ENCODE measurements at regions not wholly inside any gene's neighbourhood (a gene's known extent, or its start where the extent isn't known, plus 50 kb on each side); places are given as distances from the start of the nearest gene placed in this dataset.

GRCh38 chr14:59117754-59118528 is 70.5 kb upstream of the DAAM1 start:
- Histone ChIP-seq H3K4me3 (no peak overlapping the region), H3K27ac (no peak overlapping the region), H3K36me3 (no peaks in the 10 kb centered on the region), H3K9me3 (no peaks in the 10 kb centered on the region), H3K27me3 (no peaks in the 10 kb centered on the region), H3K4me1 (no peaks in the 10 kb centered on the region)
- no peak for ATAC-seq
- TF ChIP-seq, protein P1, sequence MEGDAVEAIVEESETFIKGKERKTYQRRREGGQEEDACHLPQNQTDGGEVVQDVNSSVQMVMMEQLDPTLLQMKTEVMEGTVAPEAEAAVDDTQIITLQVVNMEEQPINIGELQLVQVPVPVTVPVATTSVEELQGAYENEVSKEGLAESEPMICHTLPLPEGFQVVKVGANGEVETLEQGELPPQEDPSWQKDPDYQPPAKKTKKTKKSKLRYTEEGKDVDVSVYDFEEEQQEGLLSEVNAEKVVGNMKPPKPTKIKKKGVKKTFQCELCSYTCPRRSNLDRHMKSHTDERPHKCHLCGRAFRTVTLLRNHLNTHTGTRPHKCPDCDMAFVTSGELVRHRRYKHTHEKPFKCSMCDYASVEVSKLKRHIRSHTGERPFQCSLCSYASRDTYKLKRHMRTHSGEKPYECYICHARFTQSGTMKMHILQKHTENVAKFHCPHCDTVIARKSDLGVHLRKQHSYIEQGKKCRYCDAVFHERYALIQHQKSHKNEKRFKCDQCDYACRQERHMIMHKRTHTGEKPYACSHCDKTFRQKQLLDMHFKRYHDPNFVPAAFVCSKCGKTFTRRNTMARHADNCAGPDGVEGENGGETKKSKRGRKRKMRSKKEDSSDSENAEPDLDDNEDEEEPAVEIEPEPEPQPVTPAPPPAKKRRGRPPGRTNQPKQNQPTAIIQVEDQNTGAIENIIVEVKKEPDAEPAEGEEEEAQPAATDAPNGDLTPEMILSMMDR (IDR thresholded peaks at IDR 0.05 in 4 of 5, conservative IDR thresholded peaks at IDR 0.05 in 1 of 5): no peak
- TF ChIP-seq POLR2A (IDR thresholded peaks at IDR 0.05): no peak
- in situ Hi-C loops (cut with MboI; ENCODE audit: low sequenced_read_pairs in 4 of 4) (no loop called here), intact Hi-C loops (cut with DNase I; ENCODE audit: low total_unique reads) (no loop called here)
- DNase-seq: no peak

GRCh38 chr14:59120921-59121320 is 67.5 kb upstream of the DAAM1 start:
- no peaks in the 10 kb centered on the region for H3K36me3 ChIP-seq
- no peak overlapping the region for H3K4me3 ChIP-seq
- ATAC-seq (no peak), DNase-seq (no peak)
- intact Hi-C loops (cut with DNase I; ENCODE audit: low total_unique reads): loop anchor here (5.0 to 10.0 kb wide), 2 partner anchors 94 to 454 kb away; partner anchors contain the start of gene CCDC175
- no peaks in the 10 kb centered on the region for H3K4me1 ChIP-seq
- TF ChIP-seq POLR2A (IDR thresholded peaks at IDR 0.05): no peak
- H3K27me3 ChIP-seq: no peaks in the 10 kb centered on the region
- H3K27ac ChIP-seq: no peak overlapping the region
- H3K9me3 ChIP-seq: no peaks in the 10 kb centered on the region
- in situ Hi-C loops (cut with MboI; ENCODE audit: low sequenced_read_pairs in 4 of 4): loop anchor here in 2 of 4 donors (10.0 kb wide), 2 partner anchors 96 to 454 kb away; partner anchors contain the start of gene CCDC175 (in 1 of the 2)

GRCh38 chr14:59123531-59123930 is 64.9 kb upstream of the DAAM1 start:
- in situ Hi-C loops (cut with MboI; ENCODE audit: low sequenced_read_pairs in 4 of 4) (loop anchor here in 2 of 4 donors (10.0 kb wide), 2 partner anchors 99 to 451 kb away; partner anchors contain the start of gene CCDC175 (in 1 of the 2)), intact Hi-C loops (cut with DNase I; ENCODE audit: low total_unique reads) (loop anchor here (5.0 to 10.0 kb wide), 2 partner anchors 96 to 451 kb away; partner anchors contain the start of gene CCDC175)
- H3K4me1 ChIP-seq: no peaks in the 10 kb centered on the region
- DNase-seq (no peak), ATAC-seq (no peak)
- H3K27me3 ChIP-seq: no peaks in the 10 kb centered on the region
- TF ChIP-seq POLR2A (IDR thresholded peaks at IDR 0.05): no peak
- TF ChIP-seq, protein P1 (IDR thresholded peaks at IDR 0.05 in 4 of 5, conservative IDR thresholded peaks at IDR 0.05 in 1 of 5): no peak
- no peak overlapping the region for H3K4me3 ChIP-seq
- no peaks in the 10 kb centered on the region for H3K36me3 ChIP-seq
- H3K27ac ChIP-seq: no peak overlapping the region
- no peaks in the 10 kb centered on the region for H3K9me3 ChIP-seq

DNA sequence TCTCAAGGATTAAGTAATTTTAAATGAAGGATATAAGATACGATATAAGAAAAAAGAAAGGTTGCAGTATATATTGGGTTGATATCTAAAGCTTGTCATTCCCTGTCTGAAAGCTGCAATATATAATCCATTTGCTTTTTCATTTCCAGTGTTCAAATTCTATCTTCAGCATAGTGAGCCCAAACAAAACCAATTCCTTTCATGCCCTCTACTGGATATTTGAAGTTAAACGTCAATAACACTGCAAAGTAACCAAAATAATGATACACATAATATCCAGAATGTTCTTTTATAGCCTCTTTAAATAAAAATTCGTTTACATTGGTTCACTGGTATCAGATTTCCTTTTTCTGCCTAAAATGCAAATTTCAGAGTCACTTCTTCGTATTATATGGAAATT is 64.5 kb upstream of the DAAM1 start:
- no peaks in the 10 kb centered on the region for H3K36me3 ChIP-seq
- intact Hi-C loops (cut with DNase I; ENCODE audit: low total_unique reads) (loop anchor here (5.0 to 10.0 kb wide), 2 partner anchors 97 to 451 kb away; partner anchors contain the start of gene CCDC175), in situ Hi-C loops (cut with MboI; ENCODE audit: low sequenced_read_pairs in 4 of 4) (loop anchor here in 2 of 4 donors (10.0 kb wide), 2 partner anchors 99 to 451 kb away; partner anchors contain the start of gene CCDC175 (in 1 of the 2))
- no peak overlapping the region for H3K27ac ChIP-seq
- H3K4me1 ChIP-seq: no peaks in the 10 kb centered on the region
- DNase-seq (no peak), ATAC-seq (no peak)
- TF ChIP-seq, protein P1 (IDR thresholded peaks at IDR 0.05 in 4 of 5, conservative IDR thresholded peaks at IDR 0.05 in 1 of 5): peak in 1 of 5 experiments; percentile 19
- TF ChIP-seq POLR2A (IDR thresholded peaks at IDR 0.05): no peak
- H3K27me3 ChIP-seq: no peaks in the 10 kb centered on the region
- H3K9me3 ChIP-seq: no peaks in the 10 kb centered on the region
- H3K4me3 ChIP-seq: no peak overlapping the region

GRCh38 chr14:59125156-59125555 is 63.3 kb upstream of the DAAM1 start:
- no peak for TF ChIP-seq POLR2A (IDR thresholded peaks at IDR 0.05)
- TF ChIP-seq, protein P1 (IDR thresholded peaks at IDR 0.05 in 4 of 5, conservative IDR thresholded peaks at IDR 0.05 in 1 of 5): no peak
- intact Hi-C loops (cut with DNase I; ENCODE audit: low total_unique reads) (loop anchor here (10.0 kb wide), 1 partner anchor 450 kb away; the partner anchor contains the start of gene CCDC175), in situ Hi-C loops (cut with MboI; ENCODE audit: low sequenced_read_pairs in 4 of 4) (loop anchor here (5.0 to 10.0 kb wide), 3 partner anchors 100 to 450 kb away; partner anchors contain the start of gene CCDC175 (in 1 of the 4))
- H3K4me1 ChIP-seq: no peaks in the 10 kb centered on the region
- H3K4me3 ChIP-seq: no peak overlapping the region
- ATAC-seq (no peak), DNase-seq (no peak)
- no peaks in the 10 kb centered on the region for H3K36me3 ChIP-seq
- no peaks in the 10 kb centered on the region for H3K9me3 ChIP-seq
- H3K27ac ChIP-seq: no peak overlapping the region
- H3K27me3 ChIP-seq: no peaks in the 10 kb centered on the region

Data from gastrocnemius medialis (tissue), 4 donors.